ENCODE measurements at regions not wholly inside any gene's neighbourhood (a gene's known extent, or its start where the extent isn't known, plus 50 kb on each side); places are given as distances from the start of the nearest gene placed in this dataset.
A peak's percentile ranks its signal among the peaks of the same experiment; 100 is the strongest.

GRCh38 chr11:122022646-122023045 lies 93.4 kb downstream of the BLID start:
- H3K4me1 ChIP-seq (ENCODE audit: insufficient read depth, low read length): no peaks in the 10 kb centered on the region
- no peak overlapping the region for H2AFZ ChIP-seq (ENCODE audit: low read length)
- TF ChIP-seq, protein P1, sequence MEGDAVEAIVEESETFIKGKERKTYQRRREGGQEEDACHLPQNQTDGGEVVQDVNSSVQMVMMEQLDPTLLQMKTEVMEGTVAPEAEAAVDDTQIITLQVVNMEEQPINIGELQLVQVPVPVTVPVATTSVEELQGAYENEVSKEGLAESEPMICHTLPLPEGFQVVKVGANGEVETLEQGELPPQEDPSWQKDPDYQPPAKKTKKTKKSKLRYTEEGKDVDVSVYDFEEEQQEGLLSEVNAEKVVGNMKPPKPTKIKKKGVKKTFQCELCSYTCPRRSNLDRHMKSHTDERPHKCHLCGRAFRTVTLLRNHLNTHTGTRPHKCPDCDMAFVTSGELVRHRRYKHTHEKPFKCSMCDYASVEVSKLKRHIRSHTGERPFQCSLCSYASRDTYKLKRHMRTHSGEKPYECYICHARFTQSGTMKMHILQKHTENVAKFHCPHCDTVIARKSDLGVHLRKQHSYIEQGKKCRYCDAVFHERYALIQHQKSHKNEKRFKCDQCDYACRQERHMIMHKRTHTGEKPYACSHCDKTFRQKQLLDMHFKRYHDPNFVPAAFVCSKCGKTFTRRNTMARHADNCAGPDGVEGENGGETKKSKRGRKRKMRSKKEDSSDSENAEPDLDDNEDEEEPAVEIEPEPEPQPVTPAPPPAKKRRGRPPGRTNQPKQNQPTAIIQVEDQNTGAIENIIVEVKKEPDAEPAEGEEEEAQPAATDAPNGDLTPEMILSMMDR (IDR thresholded peaks at IDR 0.05; ENCODE audit: extremely low read depth, low read depth, low read length): no peak
- no peak for DNase-seq (ENCODE audit: insufficient read length, low spot score, missing footprints)
- peaks cover 9% of the 10 kb centered on the region for H3K36me3 ChIP-seq (ENCODE audit: insufficient read depth, low read length)
- no peak overlapping the region for H3K27ac ChIP-seq (ENCODE audit: low read depth, low read length)
- no peaks in the 10 kb centered on the region for H3K79me2 ChIP-seq (ENCODE audit: insufficient read depth, low read length)
- H3K27me3 ChIP-seq (ENCODE audit: insufficient read depth, low read length): no peaks in the 10 kb centered on the region
- H4K20me1 ChIP-seq (ENCODE audit: insufficient read depth, low read length): no peaks in the 10 kb centered on the region
- H3K4me3 ChIP-seq (ENCODE audit: insufficient read depth, low read length): no peak overlapping the region
- no peak overlapping the region for H3K4me2 ChIP-seq (ENCODE audit: insufficient read depth, low read length)
- H3K9me3 ChIP-seq (ENCODE audit: low read depth, low read length): no peaks in the 10 kb centered on the region

DNA sequence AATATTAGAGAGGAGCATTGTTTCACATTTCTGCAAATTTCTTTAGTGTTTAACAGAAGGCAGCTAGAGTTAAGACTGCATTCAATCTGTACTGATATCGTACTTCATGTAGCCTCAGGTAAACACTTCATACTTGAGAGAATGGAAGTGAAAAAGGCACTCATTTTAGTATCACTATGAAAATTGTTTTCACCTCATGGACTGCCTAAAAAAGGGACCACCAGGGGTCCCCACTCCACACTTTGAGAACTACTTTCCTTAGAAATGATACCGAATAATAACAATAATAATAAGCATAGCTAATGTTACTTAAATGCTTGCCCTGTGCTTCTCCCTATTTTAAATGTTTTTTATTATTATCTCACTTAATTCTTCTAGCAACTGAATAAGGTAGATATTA lies 95.1 kb downstream of the BLID start:
- no peaks in the 10 kb centered on the region for H3K4me1 ChIP-seq (ENCODE audit: insufficient read depth, low read length)
- no peaks in the 10 kb centered on the region for H3K27me3 ChIP-seq (ENCODE audit: insufficient read depth, low read length)
- no peak overlapping the region for H3K4me2 ChIP-seq (ENCODE audit: insufficient read depth, low read length)
- H3K36me3 ChIP-seq (ENCODE audit: insufficient read depth, low read length): no peaks in the 10 kb centered on the region
- H3K9me3 ChIP-seq (ENCODE audit: low read depth, low read length): no peaks in the 10 kb centered on the region
- no peaks in the 10 kb centered on the region for H4K20me1 ChIP-seq (ENCODE audit: insufficient read depth, low read length)
- no peaks in the 10 kb centered on the region for H3K79me2 ChIP-seq (ENCODE audit: insufficient read depth, low read length)
- no peak for DNase-seq (ENCODE audit: insufficient read length, low spot score, missing footprints)
- H2AFZ ChIP-seq (ENCODE audit: low read length): no peak overlapping the region
- no peak overlapping the region for H3K4me3 ChIP-seq (ENCODE audit: insufficient read depth, low read length)
- TF ChIP-seq, protein P1 (IDR thresholded peaks at IDR 0.05; ENCODE audit: extremely low read depth, low read depth, low read length): peak; percentile 48
- H3K27ac ChIP-seq (ENCODE audit: low read depth, low read length): no peak overlapping the region

DNA sequence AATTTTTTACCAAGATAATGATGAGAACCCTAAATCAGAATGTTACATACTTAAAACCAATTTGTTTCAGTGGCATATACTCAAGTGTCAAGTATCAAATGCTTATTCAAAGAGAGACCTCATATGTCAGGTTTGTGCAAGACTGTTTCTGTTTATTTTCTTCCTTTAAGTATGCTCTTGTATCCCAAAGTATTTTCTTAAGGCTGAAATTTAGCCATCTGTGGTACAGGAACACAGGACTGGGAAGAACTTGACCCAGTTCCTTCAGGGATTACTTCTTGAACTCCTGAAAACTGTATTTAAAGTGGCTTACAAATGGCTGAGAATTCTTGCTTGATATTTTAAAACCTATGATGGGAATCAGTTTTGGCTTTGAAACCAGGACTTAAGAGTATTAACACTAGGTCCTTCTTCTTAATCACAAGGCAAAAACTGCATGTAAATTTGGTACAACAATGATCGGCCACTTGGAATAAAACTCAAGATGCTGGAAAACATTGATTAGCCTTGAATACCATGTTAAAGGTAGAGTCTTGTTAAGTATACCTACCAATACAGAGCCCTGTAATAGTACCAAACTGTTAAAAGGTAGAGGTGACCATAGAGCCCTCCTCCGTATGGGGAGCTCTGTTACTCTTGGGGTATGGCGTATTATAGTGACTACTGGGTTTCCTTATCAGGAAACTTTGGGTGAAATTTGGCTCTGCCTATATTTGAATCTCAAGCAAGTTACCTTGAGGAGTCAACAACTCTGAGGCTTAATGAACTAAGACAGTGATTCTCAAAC lies 95.9 kb downstream of the BLID start:
- no peak overlapping the region for H3K27ac ChIP-seq (ENCODE audit: low read depth, low read length)
- no peaks in the 10 kb centered on the region for H3K9me3 ChIP-seq (ENCODE audit: low read depth, low read length)
- H4K20me1 ChIP-seq (ENCODE audit: insufficient read depth, low read length): no peaks in the 10 kb centered on the region
- H3K27me3 ChIP-seq (ENCODE audit: insufficient read depth, low read length): no peaks in the 10 kb centered on the region
- TF ChIP-seq, protein P1 (IDR thresholded peaks at IDR 0.05; ENCODE audit: extremely low read depth, low read depth, low read length): no peak
- DNase-seq (ENCODE audit: insufficient read length, low spot score, missing footprints): peak; percentile 9
- no peaks in the 10 kb centered on the region for H3K36me3 ChIP-seq (ENCODE audit: insufficient read depth, low read length)
- H3K4me3 ChIP-seq (ENCODE audit: insufficient read depth, low read length): no peak overlapping the region
- H3K79me2 ChIP-seq (ENCODE audit: insufficient read depth, low read length): no peaks in the 10 kb centered on the region
- no peak overlapping the region for H2AFZ ChIP-seq (ENCODE audit: low read length)
- no peaks in the 10 kb centered on the region for H3K4me1 ChIP-seq (ENCODE audit: insufficient read depth, low read length)
- no peak overlapping the region for H3K4me2 ChIP-seq (ENCODE audit: insufficient read depth, low read length)

DNA sequence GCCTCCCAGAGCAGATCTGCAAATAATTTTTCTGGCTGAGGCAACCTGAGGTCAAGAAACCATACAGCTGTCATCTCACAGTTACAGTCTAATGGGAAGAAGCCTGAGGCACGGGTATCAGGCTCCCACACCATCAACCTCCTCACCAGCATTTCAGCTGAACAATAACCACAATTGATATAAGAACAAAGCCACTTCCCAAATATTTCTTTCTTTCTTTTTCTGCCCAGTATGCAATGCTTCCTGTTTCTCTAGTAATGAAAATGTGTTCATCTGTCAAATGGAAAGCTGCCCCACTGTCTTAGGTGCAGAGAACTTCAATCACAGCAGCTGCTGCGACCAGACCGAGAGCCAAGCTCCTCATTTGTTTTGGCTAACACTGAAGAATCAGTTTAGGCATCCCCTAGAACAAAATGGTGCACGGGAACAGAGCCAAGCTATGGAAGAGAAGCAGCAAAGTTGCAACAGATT lies 108.4 kb downstream of the BLID start:
- H4K20me1 ChIP-seq (ENCODE audit: insufficient read depth, low read length): no peaks in the 10 kb centered on the region

More for the DNA sequence above, 108.4 kb downstream of the BLID start:
- no peak overlapping the region for H3K27ac ChIP-seq (ENCODE audit: low read depth, low read length)
- H3K4me3 ChIP-seq (ENCODE audit: insufficient read depth, low read length): no peak overlapping the region
- TF ChIP-seq, protein P1 (IDR thresholded peaks at IDR 0.05; ENCODE audit: extremely low read depth, low read depth, low read length): no peak
- peak overlapping the region; percentile 79 for H2AFZ ChIP-seq (ENCODE audit: low read length)
- H3K9me3 ChIP-seq (ENCODE audit: low read depth, low read length): no peaks in the 10 kb centered on the region
- no peak overlapping the region for H3K4me2 ChIP-seq (ENCODE audit: insufficient read depth, low read length)
- no peaks in the 10 kb centered on the region for H3K36me3 ChIP-seq (ENCODE audit: insufficient read depth, low read length)
- no peaks in the 10 kb centered on the region for H3K27me3 ChIP-seq (ENCODE audit: insufficient read depth, low read length)
- no peaks in the 10 kb centered on the region for H3K79me2 ChIP-seq (ENCODE audit: insufficient read depth, low read length)
- DNase-seq (ENCODE audit: insufficient read length, low spot score, missing footprints): no peak
- no peaks in the 10 kb centered on the region for H3K4me1 ChIP-seq (ENCODE audit: insufficient read depth, low read length)
